ENCODE measurements at regions not wholly inside any gene's neighbourhood (a gene's known extent, or its start where the extent isn't known, plus 50 kb on each side); places are given as distances from the start of the nearest gene placed in this dataset.

GRCh38 chr13:56789527-56789926, 351.2 kb upstream of the PRR20A start:
- Histone ChIP-seq H3K4me1 (no peaks in the 10 kb centered on the region), H3K27me3 (no peaks in the 10 kb centered on the region), H3K27ac (no peak overlapping the region), H3K4me3 (no peak overlapping the region), H3K9me3 (no peaks in the 10 kb centered on the region), H3K36me3 (no peaks in the 10 kb centered on the region)
- no peak for DNase-seq (ENCODE audit: low spot score in 2 of 2)
- no peak for TF ChIP-seq EP300 (IDR thresholded peaks at IDR 0.05)
- TF ChIP-seq CTCF (IDR thresholded peaks at IDR 0.05), result no peak
- TF ChIP-seq POLR2A (IDR thresholded peaks at IDR 0.05), result no peak
- 81 to 90% methylated on average over 2 of the region's 2 CpGs for whole genome bisulfite sequencing, 2 donors

- Histone ChIP-seq H3K9me3 (peaks cover 0 to 7% (median 0%) of the 10 kb centered on the region in 4 donors), H3K36me3 (no peaks in the 10 kb centered on the region), H3K4me1 (no peaks in the 10 kb centered on the region), H3K4me3 (no peak overlapping the region), H3K27me3 (no peaks in the 10 kb centered on the region), H3K27ac (no peak overlapping the region)
- WGBS, 2 donors, result 92 to 98% methylated on average over 2 of the region's 2 CpGs
- no peak for DNase-seq (ENCODE audit: low spot score in 2 of 2)
- no peak for TF ChIP-seq CTCF (IDR thresholded peaks at IDR 0.05)
- TF ChIP-seq EP300 (IDR thresholded peaks at IDR 0.05), result no peak
- TF ChIP-seq POLR2A (IDR thresholded peaks at IDR 0.05), result no peak
These were observed 303.6 kb upstream of the PRR20A start for GRCh38 chr13:56837161-56837560.

GRCh38 chr13:56850852-56851251, 289.9 kb upstream of the PRR20A start:
- H3K4me3 ChIP-seq, result no peak overlapping the region
- H3K27me3 ChIP-seq, result no peaks in the 10 kb centered on the region
- no peak for DNase-seq (ENCODE audit: low spot score in 2 of 2)
- 78 to 88% methylated on average over 2 of the region's 2 CpGs for WGBS, 2 donors
- TF ChIP-seq CTCF (IDR thresholded peaks at IDR 0.05) (no peak), POLR2A (IDR thresholded peaks at IDR 0.05) (no peak), EP300 (IDR thresholded peaks at IDR 0.05) (no peak)
- no peak overlapping the region for H3K27ac ChIP-seq
- no peaks in the 10 kb centered on the region for H3K4me1 ChIP-seq
- no peaks in the 10 kb centered on the region for H3K36me3 ChIP-seq
- H3K9me3 ChIP-seq, result no peaks in the 10 kb centered on the region

GRCh38 chr13:56861476-56861875, 279.2 kb upstream of the PRR20A start:
- Histone ChIP-seq H3K4me3 (no peak overlapping the region), H3K27me3 (no peaks in the 10 kb centered on the region), H3K27ac (no peak overlapping the region), H3K9me3 (no peaks in the 10 kb centered on the region), H3K36me3 (no peaks in the 10 kb centered on the region), H3K4me1 (no peaks in the 10 kb centered on the region)
- TF ChIP-seq POLR2A (IDR thresholded peaks at IDR 0.05), result no peak
- no peak for TF ChIP-seq EP300 (IDR thresholded peaks at IDR 0.05)
- TF ChIP-seq CTCF (IDR thresholded peaks at IDR 0.05), result no peak
- WGBS, 2 donors, result 36 to 50% methylated on average over 2 of the region's 2 CpGs
- no peak for DNase-seq (ENCODE audit: low spot score in 2 of 2)

GRCh38 chr13:56864451-56864850, 276.3 kb upstream of the PRR20A start:
- H3K27me3 ChIP-seq, result no peaks in the 10 kb centered on the region
- H3K27ac ChIP-seq, result no peak overlapping the region
- 10 to 16% methylated on average over 2 of the region's 2 CpGs for WGBS, 2 donors
- H3K36me3 ChIP-seq, result no peaks in the 10 kb centered on the region
- H3K4me3 ChIP-seq, result no peak overlapping the region
- DNase-seq (ENCODE audit: low spot score in 2 of 2), result no peak
- no peaks in the 10 kb centered on the region for H3K9me3 ChIP-seq
- TF ChIP-seq POLR2A (IDR thresholded peaks at IDR 0.05), result no peak
- no peak for TF ChIP-seq CTCF (IDR thresholded peaks at IDR 0.05)
- no peak for TF ChIP-seq EP300 (IDR thresholded peaks at IDR 0.05)
- H3K4me1 ChIP-seq, result no peaks in the 10 kb centered on the region

Data from tibial nerve (tissue), 4 donors.